Thymus (tissue), 11 donors: ENCODE measurements at regions not wholly inside any gene's neighbourhood (a gene's known extent, or its start where the extent isn't known, plus 50 kb on each side); places are given as distances from the start of the nearest gene placed in this dataset.

Experiments
- DNase-seq, 9 donors: peaks; one replicate each; pipeline ENCODE4 v3.0.0-alpha.2; 2013; ENCODE audit warnings: low spot score in 9 of 9, low read depth in 6 of 9, missing footprints in 1 of 9
- H3K27ac ChIP-seq, 2 donors: one replicate each; pipeline ENCODE4 v1.5.1; 2013; ENCODE audit warnings: control low read depth in 1 of 2, low read depth in 1 of 2, low read length in 1 of 2, mild to moderate bottlenecking in 1 of 2, moderate library complexity in 1 of 2
- H3K27me3 ChIP-seq, 2 donors: one replicate each; pipeline ENCODE4 v1.5.1; 2013; ENCODE audit warnings: low read length in 1 of 2; ENCODE audit not compliant: control insufficient read depth in 2 of 2, insufficient read depth in 1 of 2
- H3K36me3 ChIP-seq, 2 donors: one replicate each; pipeline ENCODE4 v1.5.1; 2013; ENCODE audit warnings: low read length in 1 of 2, mild to moderate bottlenecking in 1 of 2, moderate library complexity in 1 of 2; ENCODE audit not compliant: control insufficient read depth in 2 of 2, insufficient read depth in 2 of 2
- H3K4me1 ChIP-seq, 2 donors: one replicate each; pipeline ENCODE4 v1.5.1; 2013; ENCODE audit warnings: low read length in 2 of 2; ENCODE audit not compliant: control insufficient read depth in 2 of 2, insufficient read depth in 2 of 2
- H3K4me3 ChIP-seq, 2 donors: one replicate each; pipeline ENCODE4 v1.5.1; 2013; ENCODE audit warnings: low read length in 2 of 2, control low read depth in 1 of 2, mild to moderate bottlenecking in 1 of 2
- H3K9me3 ChIP-seq, 2 donors: one replicate each; pipeline ENCODE4 v1.5.1; 2013; ENCODE audit warnings: low read length in 1 of 2, mild to moderate bottlenecking in 1 of 2; ENCODE audit not compliant: control insufficient read depth in 2 of 2, insufficient read depth in 1 of 2
- WGBS: extraction: QIAGEN DNeasy Blood & Tissue Kit; methylation state at CpG from one replicate; pipeline ENCODE4 v1.1.7; 2013; 5-methylcytosine and 5-hydroxymethylcytosine counted together
- donor health status: healthy.

DNA sequence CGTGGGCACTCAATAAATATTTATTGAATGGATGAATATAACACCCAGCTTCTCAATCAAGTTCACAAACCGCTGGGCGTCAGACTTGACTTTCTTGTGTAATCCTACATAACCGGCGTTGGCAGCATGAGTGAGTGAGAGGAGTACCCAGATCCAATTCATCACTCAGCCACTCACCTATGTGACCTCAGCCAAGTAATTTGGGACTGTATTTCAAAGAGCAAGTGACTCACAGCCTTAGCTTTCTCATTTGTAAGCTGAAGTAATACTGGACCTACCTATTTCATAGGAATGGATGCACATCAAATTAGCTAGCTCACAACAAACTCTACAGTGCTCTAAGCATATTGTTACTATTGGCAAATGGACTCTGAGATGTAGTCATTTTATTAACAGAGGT is 53.8 kb upstream of the FAM204A start:
- Histone ChIP-seq H3K27me3 (no peaks in the 10 kb centered on the region), H3K27ac (no peak overlapping the region), H3K4me1 (no peaks in the 10 kb centered on the region), H3K9me3 (no peaks in the 10 kb centered on the region), H3K4me3 (no peak overlapping the region), H3K36me3 (no peaks in the 10 kb centered on the region)
- no peak for DNase-seq
- WGBS = 95% methylated on average over 5 of the region's 5 CpGs

DNA sequence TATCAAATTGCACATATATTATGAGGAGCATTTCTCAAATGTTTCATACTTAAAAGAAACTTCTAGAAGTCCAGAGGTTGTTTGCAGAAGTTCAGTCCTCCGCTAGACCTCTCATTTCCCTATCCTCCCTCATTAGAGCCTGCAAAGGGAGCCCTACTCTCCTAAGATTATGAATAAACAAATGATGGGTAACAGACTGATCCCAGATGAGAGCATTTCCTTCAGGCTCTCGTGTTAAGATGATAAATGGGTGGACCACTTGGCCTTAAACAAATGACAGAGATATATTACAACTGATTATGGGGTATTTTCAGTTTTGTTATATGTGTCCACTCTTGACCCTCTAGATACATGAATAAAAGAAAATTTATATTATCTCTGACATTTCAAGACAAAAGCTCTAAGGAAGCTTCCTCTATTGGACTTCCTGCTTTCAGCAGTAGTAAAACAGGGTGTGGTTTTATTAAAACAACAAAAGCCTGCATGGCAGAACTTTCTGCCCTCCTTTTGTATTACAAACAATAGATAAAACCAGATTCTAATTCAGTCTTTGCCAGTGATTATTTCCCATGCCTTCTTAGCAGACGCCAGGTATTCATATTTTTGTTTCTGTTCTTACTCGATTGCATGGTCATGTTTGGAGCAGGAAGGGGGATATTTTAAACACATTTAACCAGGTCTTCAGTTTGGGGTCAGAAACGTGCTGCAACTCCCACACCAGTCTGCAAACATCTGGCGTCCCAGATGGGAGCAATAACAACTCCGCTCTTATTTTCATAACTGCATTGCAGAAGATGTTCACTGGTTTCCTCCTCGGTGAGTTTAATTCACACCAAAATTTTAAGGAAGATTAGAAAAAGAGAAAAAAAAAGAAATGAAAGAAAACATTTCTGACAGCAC is 52.4 kb upstream of the FAM204A start:
- Histone ChIP-seq H3K27me3 (no peaks in the 10 kb centered on the region), H3K36me3 (no peaks in the 10 kb centered on the region), H3K27ac (no peak overlapping the region), H3K4me1 (no peaks in the 10 kb centered on the region), H3K4me3 (no peak overlapping the region), H3K9me3 (no peaks in the 10 kb centered on the region)
- WGBS = 29% methylated on average over 8 of the region's 8 CpGs
- no peak for DNase-seq

DNA sequence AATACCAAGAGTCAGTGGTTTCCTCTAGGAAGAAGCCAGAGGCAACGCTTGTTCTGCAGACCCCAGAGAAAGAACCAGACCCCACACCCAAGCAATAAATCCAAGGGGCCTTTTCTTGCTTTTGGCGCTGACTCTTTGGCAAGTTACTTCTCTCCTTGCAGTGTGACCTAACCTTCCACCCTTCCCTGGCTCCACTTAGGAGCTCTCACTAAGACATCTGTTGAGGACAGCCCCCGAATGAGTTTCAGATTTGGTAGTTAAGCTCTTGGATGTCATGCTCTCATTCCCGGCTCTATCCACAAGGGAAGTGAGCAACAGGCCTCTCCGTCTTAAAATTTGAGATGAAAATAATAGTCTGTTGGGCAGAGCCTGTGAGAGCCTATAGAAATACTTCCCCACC is 50.6 kb upstream of the FAM204A start:
- no peaks in the 10 kb centered on the region for H3K36me3 ChIP-seq
- 87% methylated on average over 5 of the region's 5 CpGs for WGBS

More for the DNA sequence above, 50.6 kb upstream of the FAM204A start:
- no peak for DNase-seq
- Histone ChIP-seq H3K4me3 (no peak overlapping the region), H3K9me3 (peaks cover 0 to 4% of the 10 kb centered on the region in 2 donors), H3K27me3 (no peaks in the 10 kb centered on the region), H3K4me1 (no peaks in the 10 kb centered on the region), H3K27ac (no peak overlapping the region)
